ENCODE measurements at regions not wholly inside any gene's neighbourhood (a gene's known extent, or its start where the extent isn't known, plus 50 kb on each side); places are given as distances from the start of the nearest gene placed in this dataset.

DNA sequence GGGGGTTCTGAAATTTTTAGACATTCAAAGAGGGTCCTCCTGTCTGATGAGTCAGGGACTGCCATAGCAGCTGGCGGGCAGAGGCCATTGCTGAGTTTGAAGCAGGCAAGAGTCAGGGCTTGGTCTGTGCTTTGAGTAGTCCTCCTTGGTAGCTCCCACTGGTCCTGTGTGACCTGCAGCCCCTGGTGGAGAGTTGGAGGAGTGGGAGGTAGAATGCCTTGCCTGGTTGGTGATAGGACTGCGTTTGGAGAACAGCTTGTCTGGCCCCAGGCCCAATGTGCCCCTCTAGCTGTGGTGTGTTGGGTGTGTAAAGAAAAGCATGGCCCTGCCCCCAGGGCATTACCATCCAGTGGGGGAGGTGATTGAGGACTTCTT, 116.7 kb downstream of the BEGAIN start:
- TF ChIP-seq POLR2A (IDR thresholded peaks at IDR 0.05; ENCODE audit: extremely low read depth, insufficient read length), result no peak
- TF ChIP-seq, protein P1, sequence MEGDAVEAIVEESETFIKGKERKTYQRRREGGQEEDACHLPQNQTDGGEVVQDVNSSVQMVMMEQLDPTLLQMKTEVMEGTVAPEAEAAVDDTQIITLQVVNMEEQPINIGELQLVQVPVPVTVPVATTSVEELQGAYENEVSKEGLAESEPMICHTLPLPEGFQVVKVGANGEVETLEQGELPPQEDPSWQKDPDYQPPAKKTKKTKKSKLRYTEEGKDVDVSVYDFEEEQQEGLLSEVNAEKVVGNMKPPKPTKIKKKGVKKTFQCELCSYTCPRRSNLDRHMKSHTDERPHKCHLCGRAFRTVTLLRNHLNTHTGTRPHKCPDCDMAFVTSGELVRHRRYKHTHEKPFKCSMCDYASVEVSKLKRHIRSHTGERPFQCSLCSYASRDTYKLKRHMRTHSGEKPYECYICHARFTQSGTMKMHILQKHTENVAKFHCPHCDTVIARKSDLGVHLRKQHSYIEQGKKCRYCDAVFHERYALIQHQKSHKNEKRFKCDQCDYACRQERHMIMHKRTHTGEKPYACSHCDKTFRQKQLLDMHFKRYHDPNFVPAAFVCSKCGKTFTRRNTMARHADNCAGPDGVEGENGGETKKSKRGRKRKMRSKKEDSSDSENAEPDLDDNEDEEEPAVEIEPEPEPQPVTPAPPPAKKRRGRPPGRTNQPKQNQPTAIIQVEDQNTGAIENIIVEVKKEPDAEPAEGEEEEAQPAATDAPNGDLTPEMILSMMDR (IDR thresholded peaks at IDR 0.05; ENCODE audit: low read depth, low read length), result no peak
- TF ChIP-seq, protein P2, sequence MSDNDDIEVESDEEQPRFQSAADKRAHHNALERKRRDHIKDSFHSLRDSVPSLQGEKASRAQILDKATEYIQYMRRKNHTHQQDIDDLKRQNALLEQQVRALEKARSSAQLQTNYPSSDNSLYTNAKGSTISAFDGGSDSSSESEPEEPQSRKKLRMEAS (IDR thresholded peaks at IDR 0.05; ENCODE audit: low read depth, low read length), result no peak
